PC-3 (cell line): ENCODE measurements at regions not wholly inside any gene's neighbourhood (a gene's known extent, or its start where the extent isn't known, plus 50 kb on each side); places are given as distances from the start of the nearest gene placed in this dataset.

Experiments used
- ATAC-seq: fragments of 200-7000 bp; cut with Tn5 transposase; 2 replicates; pipeline ENCODE4 v1.9.1; 2020; ENCODE audit warnings: mild to moderate bottlenecking, moderate library complexity
- BruUV-seq: library from RNA; stranded (reverse); fragments of 400-500 nt; replicated peaks from 2 replicates; lab custom pipeline; 2021; lab: Mats Ljungman, UMichigan
- CTCF ChIA-PET: fragments of 300-600 bp; sonication (Branson Sonifier 250); formaldehyde crosslinking; loops from one replicate; lab custom pipeline; 2022; ENCODE audit warnings: antibody characterized with exemption; lab: Charles Lee
- POLR2A ChIA-PET: fragments of 300-600 bp; sonication (Branson Sonifier 250); formaldehyde crosslinking; loops from one replicate; lab custom pipeline; 2022; ENCODE audit warnings: antibody characterized with exemption; ENCODE audit not compliant: unreplicated experiment; lab: Charles Lee
- DNase-seq: peaks from one replicate; pipeline ENCODE4 v3.0.0-alpha.2; 2015
- H2AFZ ChIP-seq: fragments of 300-600 bp; sonication (generic); 2 replicates; pipeline ENCODE4 v1.6.0; 2016; ENCODE audit warnings: antibody characterized with exemption, low read length
- H3F3A ChIP-seq: fragments of 300-600 bp; sonication (generic); one replicate; pipeline ENCODE4 v1.6.0; 2017; ENCODE audit warnings: antibody characterized with exemption, low read length, control low read depth, mild to moderate bottlenecking; ENCODE audit not compliant: unreplicated experiment
- H3K27ac ChIP-seq: fragments of 300-600 bp; sonication (generic); 2 replicates; pipeline ENCODE4 v1.5.1; 2016; ENCODE audit warnings: mild to moderate bottlenecking, low read length
- H3K27me3 ChIP-seq: fragments of 300-600 bp; sonication (generic); 2 replicates; pipeline ENCODE4 v1.6.1; 2016; ENCODE audit warnings: low read length, mixed read lengths
- H3K36me3 ChIP-seq: fragments of 300-600 bp; sonication (generic); 2 replicates; pipeline ENCODE4 v1.6.1; 2016; ENCODE audit warnings: low read depth, mixed run types, low read length, mixed read lengths
- H3K4me1 ChIP-seq: fragments of 300-600 bp; sonication (generic); 2 replicates; pipeline ENCODE4 v1.5.1; 2016; ENCODE audit warnings: low read length; ENCODE audit not compliant: insufficient read depth
- H3K4me2 ChIP-seq: fragments of 300-600 bp; sonication (generic); 2 replicates; pipeline ENCODE4 v1.6.0; 2016; ENCODE audit warnings: low read length
- H3K4me3 ChIP-seq: fragments of 300-600 bp; sonication (generic); 2 replicates; pipeline ENCODE4 v1.5.1; 2016; ENCODE audit warnings: mild to moderate bottlenecking, low read length, mixed read lengths
- H3K79me2 ChIP-seq: fragments of 300-600 bp; sonication (generic); 2 replicates; pipeline ENCODE4 v1.6.1; 2017; ENCODE audit warnings: low read length, mixed read lengths
- H3K9ac ChIP-seq: fragments of 300-600 bp; sonication (generic); 2 replicates; pipeline ENCODE4 v1.6.0; 2016; ENCODE audit warnings: mild to moderate bottlenecking, low read length
- H3K9me2 ChIP-seq: fragments of 300-600 bp; sonication (generic); replicated peaks from 2 replicates; pipeline ENCODE4 v1.6.1; 2016; ENCODE audit warnings: mixed run types, low read length, mixed read lengths
- H3K9me3 ChIP-seq: fragments of 300-600 bp; sonication (generic); 2 replicates; pipeline ENCODE4 v1.6.1; 2016; ENCODE audit warnings: low read length, mixed read lengths
- H4K20me1 ChIP-seq: fragments of 300-600 bp; sonication (generic); 2 replicates; pipeline ENCODE4 v1.6.1; 2016; ENCODE audit warnings: low read length, mixed read lengths
- EZH2 ChIP-seq: fragments of 300-600 bp; sonication (generic); IDR thresholded peaks from one replicate; pipeline ENCODE4 v1.6.1; 2017; ENCODE audit warnings: antibody characterized with exemption, mild to moderate bottlenecking, low read length; ENCODE audit not compliant: unreplicated experiment
- EZH2phosphoT487 ChIP-seq: fragments of 300-600 bp; sonication (generic); IDR thresholded peaks from 2 replicates; pipeline ENCODE4 v1.6.1; 2018; ENCODE audit warnings: mild to moderate bottlenecking, antibody characterized with exemption, low read length, borderline replicate concordance
- intact Hi-C: fragments of 100-400 bp; cut with micrococcal nuclease; formaldehyde crosslinking; loops from 2 replicates; pipeline ENCODE4 v1.9.0; 2023
- TF ChIP-seq, protein P1 (sequence below): fragments of 300-600 bp; sonication (generic); conservative IDR thresholded peaks from 2 replicates; pipeline ENCODE4 v1.5.1; 2017; ENCODE audit warnings: antibody characterized with exemption, low read depth, mild to moderate bottlenecking, low read length

DNA sequence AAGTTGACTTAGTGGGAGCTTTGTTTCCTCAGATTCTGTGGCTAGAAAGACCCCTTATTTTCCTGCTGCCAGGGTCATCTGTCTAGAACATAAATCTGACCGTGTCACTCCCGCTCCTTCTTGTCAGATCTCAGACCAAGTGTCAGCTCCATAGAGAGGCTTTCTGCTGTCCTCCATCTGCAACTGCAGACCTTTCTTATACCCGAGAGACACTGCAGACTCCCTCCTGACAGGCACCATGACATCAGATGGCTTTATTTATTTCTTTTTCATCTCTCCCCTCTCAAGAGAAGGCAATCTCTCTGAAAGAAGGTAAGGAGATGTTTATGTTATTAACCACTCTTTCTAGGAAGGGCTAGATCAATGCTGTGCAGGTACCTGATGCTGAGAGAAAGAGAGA, 726.5 kb downstream of the UQCRFS1 start:
- Histone ChIP-seq H3K9me2 (no peaks in the 10 kb centered on the region), H3K9ac (no peak overlapping the region), H3K36me3 (no peaks in the 10 kb centered on the region), H2AFZ (no peak overlapping the region), H3K4me2 (no peak overlapping the region), H3K79me2 (no peaks in the 10 kb centered on the region), H3K9me3 (no peaks in the 10 kb centered on the region), H3F3A (no peaks in the 10 kb centered on the region), H4K20me1 (no peaks in the 10 kb centered on the region), H3K27ac (no peak overlapping the region), H3K4me3 (no peak overlapping the region), H3K4me1 (no peaks in the 10 kb centered on the region), H3K27me3 (no peaks in the 10 kb centered on the region)
- ChIA-PET CTCF (no interaction called here), POLR2A (no interaction called here)
- no peak for DNase-seq
- ATAC-seq: no peak
- TF ChIP-seq EZH2phosphoT487: no peak
- TF ChIP-seq, protein P1, sequence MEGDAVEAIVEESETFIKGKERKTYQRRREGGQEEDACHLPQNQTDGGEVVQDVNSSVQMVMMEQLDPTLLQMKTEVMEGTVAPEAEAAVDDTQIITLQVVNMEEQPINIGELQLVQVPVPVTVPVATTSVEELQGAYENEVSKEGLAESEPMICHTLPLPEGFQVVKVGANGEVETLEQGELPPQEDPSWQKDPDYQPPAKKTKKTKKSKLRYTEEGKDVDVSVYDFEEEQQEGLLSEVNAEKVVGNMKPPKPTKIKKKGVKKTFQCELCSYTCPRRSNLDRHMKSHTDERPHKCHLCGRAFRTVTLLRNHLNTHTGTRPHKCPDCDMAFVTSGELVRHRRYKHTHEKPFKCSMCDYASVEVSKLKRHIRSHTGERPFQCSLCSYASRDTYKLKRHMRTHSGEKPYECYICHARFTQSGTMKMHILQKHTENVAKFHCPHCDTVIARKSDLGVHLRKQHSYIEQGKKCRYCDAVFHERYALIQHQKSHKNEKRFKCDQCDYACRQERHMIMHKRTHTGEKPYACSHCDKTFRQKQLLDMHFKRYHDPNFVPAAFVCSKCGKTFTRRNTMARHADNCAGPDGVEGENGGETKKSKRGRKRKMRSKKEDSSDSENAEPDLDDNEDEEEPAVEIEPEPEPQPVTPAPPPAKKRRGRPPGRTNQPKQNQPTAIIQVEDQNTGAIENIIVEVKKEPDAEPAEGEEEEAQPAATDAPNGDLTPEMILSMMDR: no peak
- TF ChIP-seq EZH2: no peak
- intact Hi-C loops: no loop called here
- BruUV-seq: no TSS peak

DNA sequence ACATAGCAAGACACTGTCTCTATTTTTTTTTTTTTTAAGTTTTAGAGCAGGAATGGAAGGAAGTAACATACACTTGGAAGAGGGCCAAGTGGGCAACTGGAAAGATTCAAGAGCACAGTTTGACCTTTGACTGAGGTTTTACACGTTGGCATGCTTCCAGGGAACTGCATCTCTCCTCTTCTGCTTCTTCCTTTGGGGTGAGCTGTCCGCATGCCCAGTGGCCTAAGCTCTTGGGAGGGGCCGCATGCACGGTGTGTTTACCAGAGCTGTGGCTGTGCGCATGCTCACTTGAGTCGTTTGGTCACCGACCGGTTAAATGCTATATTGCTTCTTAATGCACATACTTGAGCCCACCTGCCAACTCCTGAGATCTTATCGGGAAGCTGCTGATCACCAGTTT, 727.7 kb downstream of the UQCRFS1 start:
- Histone ChIP-seq H4K20me1 (no peaks in the 10 kb centered on the region), H3F3A (no peaks in the 10 kb centered on the region), H3K4me2 (no peak overlapping the region), H3K9me2 (no peaks in the 10 kb centered on the region), H3K9ac (no peak overlapping the region), H3K79me2 (no peaks in the 10 kb centered on the region), H3K36me3 (no peaks in the 10 kb centered on the region), H3K4me3 (no peak overlapping the region), H3K27me3 (no peaks in the 10 kb centered on the region), H3K27ac (no peak overlapping the region), H2AFZ (no peak overlapping the region), H3K9me3 (no peaks in the 10 kb centered on the region), H3K4me1 (no peaks in the 10 kb centered on the region)
- TF ChIP-seq EZH2phosphoT487 (no peak), EZH2 (no peak)
- TF ChIP-seq, protein P1: no peak
- ChIA-PET CTCF (no interaction called here), POLR2A (no interaction called here)
- DNase-seq: no peak
- ATAC-seq: no peak
- intact Hi-C loops: no loop called here
- no TSS peak for BruUV-seq

DNA sequence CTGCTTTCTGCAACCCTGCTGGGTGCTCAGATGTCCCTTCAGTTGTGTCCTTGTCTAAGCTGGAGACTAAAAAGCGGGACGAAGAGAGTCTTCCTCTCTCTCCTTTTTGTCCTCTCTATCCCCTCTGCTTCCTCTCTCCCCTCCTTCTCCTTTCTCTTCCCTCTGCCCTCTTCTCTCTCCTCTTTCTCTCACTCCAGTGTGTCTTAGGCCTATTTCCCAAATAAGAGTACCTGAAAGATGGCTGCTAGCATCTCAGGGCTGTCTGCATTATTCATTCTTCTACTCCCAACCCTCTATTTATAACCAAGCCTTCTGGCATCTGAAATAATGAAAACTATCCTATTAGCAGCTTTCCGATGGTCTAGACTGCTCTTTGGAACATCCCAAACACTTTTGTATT, 729.8 kb downstream of the UQCRFS1 start:
- no peak for DNase-seq
- intact Hi-C loops: no loop called here
- ChIA-PET POLR2A (no interaction called here), CTCF (no interaction called here)
- no peaks in the 10 kb centered on the region for H3K4me1 ChIP-seq
- H2AFZ ChIP-seq: no peak overlapping the region
- no peak for ATAC-seq
- H3K9ac ChIP-seq: no peak overlapping the region
- H3F3A ChIP-seq: no peaks in the 10 kb centered on the region
- no peaks in the 10 kb centered on the region for H3K9me3 ChIP-seq
- no peak overlapping the region for H3K27ac ChIP-seq
- H3K36me3 ChIP-seq: no peaks in the 10 kb centered on the region
- TF ChIP-seq, protein P1: no peak
- TF ChIP-seq EZH2 (no peak), EZH2phosphoT487 (no peak)
- H3K79me2 ChIP-seq: no peaks in the 10 kb centered on the region
- H3K4me3 ChIP-seq: no peak overlapping the region
- no TSS peak for BruUV-seq
- H3K27me3 ChIP-seq: no peaks in the 10 kb centered on the region
- H3K9me2 ChIP-seq: no peaks in the 10 kb centered on the region
- no peaks in the 10 kb centered on the region for H4K20me1 ChIP-seq
- H3K4me2 ChIP-seq: no peak overlapping the region
